CD4-positive, alpha-beta T cell treated with Interleukin-4 for 4 hours (primary cell): ENCODE measurements at regions not wholly inside any gene's neighbourhood (a gene's known extent, or its start where the extent isn't known, plus 50 kb on each side); places are given as distances from the start of the nearest gene placed in this dataset.
"Not testable (repeated sequence)": the region's sequence is repeated elsewhere in the genome, so short reads cannot be mapped to it uniquely, and the experiment has no call there.

ENCODE experiments used
- DNase-seq: peaks from one replicate; pipeline ENCODE4 v3.0.0-alpha.2; 2020

GRCh38 chr3:21898316-21898715, 147.3 kb upstream of the ZNF385D start:
- no peak for DNase-seq

DNA sequence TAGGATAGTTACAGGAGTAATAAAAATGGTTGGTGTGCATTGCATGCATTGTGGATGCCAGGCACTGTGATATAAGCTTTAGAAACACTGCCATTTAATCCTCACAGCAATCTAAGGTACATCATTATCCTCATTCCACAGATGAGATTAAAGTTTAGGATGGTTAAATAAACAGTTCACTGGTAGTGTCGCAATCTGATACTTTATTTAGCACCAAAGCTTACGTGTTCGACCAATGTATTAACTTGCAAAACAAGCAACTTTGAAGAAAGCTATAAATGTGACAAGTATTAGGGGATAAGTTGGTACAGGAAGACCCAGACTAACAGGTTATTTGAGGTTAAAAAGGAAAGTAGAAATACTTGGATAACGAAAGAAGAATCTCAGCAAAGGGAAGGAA, 150.5 kb upstream of the ZNF385D start:
- DNase-seq: no peak

- no peak for DNase-seq
These were observed 151.9 kb upstream of the ZNF385D start for GRCh38 chr3:21902956-21903355.

DNA sequence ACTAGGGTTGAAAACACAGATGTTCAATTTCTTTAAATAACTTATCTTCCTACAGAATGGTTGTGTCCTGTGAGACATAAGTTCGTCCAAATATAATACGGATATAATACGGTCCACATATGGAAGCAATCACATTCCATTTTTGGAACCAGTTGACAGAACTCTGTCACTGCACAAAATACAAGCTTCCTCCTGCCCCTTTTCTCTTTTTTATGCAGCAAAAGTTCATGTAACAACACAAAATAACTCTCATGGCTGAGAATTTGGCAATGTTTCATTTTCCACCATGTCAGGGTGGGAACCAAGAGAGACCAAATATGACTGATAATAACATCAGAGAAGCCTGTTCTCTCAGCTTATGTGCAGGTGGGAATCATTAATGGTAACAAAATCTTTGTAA, 158.1 kb upstream of the ZNF385D start:
- no peak for DNase-seq

DNA sequence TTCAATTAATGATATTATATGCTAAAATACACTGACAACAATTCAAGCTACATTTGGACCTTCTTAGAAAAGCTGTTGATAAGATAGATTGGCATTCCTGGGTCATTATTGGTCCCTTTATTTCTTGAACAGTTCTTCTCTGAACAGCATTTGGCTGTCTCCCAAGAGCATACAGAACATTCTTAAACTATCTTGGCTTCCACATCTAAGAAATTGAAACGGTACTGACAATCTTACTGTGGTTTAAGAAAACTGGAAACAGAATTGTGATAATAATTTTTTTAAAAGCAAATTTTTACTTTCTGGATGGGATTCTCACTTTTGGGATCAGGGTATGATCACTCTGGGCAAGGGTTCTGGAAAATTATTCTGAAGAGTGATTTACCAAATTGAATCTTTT, 161.7 kb upstream of the ZNF385D start:
- no peak for DNase-seq

GRCh38 chr3:21913791-21914190, 162.8 kb upstream of the ZNF385D start:
- no peak for DNase-seq

DNA sequence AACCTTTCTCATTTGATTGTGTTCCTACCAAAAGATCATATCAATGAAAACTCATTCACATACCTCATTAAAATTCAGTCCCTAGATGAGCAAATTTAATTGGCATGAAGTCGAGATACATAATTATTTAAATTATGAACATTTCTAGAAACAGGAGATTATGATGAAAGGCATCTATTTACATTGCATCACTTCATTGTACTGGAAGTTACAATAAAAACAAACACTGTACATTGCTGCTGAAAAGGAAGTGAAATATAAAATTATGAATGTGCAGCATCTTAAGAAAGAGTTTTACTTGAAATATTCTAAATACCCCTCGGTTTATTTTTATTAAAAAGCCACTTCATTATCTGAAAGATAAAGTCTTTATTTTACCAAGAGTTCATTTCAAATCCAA, 163.4 kb upstream of the ZNF385D start:
- DNase-seq: no peak

GRCh38 chr3:21919383-21919782, 168.4 kb upstream of the ZNF385D start:
- DNase-seq: no peak

DNA sequence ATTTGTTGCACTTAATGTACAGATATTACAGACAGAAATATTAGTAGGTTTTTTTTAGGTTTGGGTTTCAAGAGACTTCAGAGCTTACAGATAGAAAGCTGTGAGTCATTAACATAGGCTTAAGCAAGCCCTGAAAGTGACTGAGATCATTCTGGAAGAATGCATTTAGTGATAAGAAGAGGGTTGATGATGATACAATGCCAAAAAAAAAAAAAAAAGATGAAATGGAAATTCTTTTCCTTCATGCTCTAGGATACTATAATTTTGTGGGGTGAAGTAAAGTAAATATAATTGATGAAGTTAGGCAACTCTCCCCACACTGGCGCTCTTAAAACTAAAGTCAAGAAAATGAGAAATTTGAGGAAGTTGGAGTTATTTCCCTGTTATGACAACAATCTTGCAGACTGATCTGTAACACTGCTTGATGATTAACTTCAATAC, 169.4 kb upstream of the ZNF385D start:
- DNase-seq: no peak

DNA sequence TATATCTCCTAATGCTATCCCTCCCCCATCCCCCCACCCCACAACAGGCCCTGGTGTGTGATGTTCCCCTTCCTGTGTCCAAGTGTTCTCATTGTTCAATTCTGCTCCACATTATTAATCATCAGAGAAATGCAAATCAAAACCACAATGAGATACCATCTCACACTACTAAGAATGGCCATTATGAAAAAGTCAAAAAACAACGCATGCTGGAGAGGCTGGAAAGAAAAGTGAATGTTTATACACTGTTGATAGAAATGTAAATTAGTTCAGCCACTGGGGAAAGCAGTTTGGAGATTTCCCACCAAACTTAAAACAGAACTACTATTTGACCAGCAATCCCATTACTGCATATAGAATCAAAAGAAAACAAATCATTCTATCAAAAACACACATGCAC, 172.1 kb upstream of the ZNF385D start:
- not testable (repeated sequence) for DNase-seq

DNA sequence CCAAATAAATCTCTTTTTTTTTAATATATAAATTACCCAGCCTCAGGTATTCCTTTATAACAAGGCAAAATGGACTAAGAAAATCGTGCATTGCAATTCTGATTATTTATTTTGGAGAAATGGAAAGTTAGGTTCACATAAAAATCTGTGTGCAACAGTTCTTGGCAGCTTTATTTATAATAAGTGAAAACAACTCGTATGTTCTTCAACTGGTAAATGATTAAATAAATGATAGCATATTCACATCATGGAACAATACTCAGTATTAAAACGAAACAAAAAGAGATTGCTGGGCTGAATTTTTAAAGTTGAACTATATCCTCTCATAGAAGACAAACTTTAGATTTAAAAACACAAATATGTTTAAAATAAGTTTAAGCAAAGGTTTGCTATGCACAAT, 176.3 kb upstream of the ZNF385D start:
- no peak for DNase-seq

- DNase-seq: no peak
These were observed 183.6 kb upstream of the ZNF385D start for GRCh38 chr3:21934591-21934990.

DNA sequence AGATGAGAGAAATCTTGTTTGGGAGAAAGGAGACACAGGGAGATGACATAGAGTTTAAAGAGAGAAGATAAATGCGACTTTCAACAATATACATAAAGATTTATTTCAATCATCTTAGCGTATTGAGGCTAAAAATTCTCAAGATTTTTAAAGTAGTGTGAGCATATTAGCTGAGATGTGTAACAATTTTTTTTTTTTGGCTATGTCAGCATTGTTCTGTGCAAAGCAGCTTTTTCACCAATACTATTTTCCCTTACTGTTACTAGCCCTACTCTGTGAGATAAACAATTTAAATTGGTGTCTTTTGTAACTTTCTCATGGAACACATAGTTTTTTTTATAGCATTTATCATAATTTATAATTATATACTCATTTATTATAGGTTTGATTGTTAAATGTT, 185.2 kb upstream of the ZNF385D start:
- DNase-seq: no peak

- no peak for DNase-seq
These were observed 187.3 kb upstream of the ZNF385D start for GRCh38 chr3:21938267-21938681.

DNA sequence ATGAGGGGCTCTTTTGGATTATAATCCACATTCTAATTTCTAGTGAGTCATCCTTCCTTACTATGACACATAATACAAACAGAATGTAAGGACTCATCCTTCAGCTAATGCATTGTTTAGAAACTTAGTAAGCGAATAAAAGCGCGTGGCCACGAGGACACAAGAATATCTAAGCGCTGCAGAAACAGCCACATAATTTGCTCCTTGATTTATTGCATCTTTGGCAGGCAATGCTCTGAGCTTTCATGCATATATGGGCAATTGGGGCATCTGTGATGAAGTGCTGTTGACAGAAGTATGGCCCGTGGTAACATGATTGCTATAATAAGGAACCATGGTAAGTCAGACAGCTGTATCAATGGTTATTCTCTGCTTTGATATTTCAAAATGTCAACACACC, 191.3 kb upstream of the ZNF385D start:
- no peak for DNase-seq

GRCh38 chr3:21944251-21944650, 193.2 kb upstream of the ZNF385D start:
- no peak for DNase-seq

DNA sequence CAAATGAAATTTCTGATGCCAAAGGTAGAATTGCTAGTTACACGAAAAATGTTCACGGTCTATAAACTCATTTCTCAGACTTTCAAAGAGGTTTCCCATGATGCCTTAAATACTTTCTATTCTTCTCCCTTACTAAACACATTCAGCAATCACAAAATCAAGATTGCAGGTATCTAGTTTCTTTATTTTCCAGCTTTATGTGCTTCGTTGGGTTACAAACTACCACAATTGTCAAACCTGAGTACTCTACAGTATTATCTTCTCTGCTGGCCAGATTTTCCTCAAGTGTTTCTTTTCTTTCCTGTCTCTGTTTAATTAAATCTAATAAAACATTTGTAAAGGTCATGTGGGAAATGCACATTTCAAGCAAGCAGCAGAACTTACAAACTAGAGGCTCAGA, 201.8 kb upstream of the ZNF385D start:
- no peak for DNase-seq

GRCh38 chr3:21954709-21955108, 203.7 kb upstream of the ZNF385D start:
- DNase-seq: no peak

DNA sequence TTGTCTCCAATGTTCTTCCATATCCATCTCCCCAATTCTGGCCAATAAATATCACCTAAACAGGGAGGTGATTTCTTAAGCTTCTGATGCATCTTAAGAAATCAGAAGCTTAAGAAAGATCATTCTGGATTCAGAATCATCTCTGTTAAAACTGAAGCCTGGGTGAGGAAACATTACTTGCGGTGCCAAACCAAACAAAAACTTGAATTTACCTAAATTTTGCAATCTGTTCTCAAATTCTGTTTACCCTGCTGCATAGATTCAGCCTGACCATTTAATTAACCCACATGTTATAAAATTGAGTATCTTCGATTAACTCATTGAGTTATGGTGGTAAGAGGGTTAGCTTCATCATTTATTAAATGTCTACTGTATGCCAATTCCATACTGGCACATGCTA, 204.4 kb upstream of the ZNF385D start:
- DNase-seq: no peak

- DNase-seq: no peak
These were observed 209.0 kb upstream of the ZNF385D start for GRCh38 chr3:21960033-21960432.

DNA sequence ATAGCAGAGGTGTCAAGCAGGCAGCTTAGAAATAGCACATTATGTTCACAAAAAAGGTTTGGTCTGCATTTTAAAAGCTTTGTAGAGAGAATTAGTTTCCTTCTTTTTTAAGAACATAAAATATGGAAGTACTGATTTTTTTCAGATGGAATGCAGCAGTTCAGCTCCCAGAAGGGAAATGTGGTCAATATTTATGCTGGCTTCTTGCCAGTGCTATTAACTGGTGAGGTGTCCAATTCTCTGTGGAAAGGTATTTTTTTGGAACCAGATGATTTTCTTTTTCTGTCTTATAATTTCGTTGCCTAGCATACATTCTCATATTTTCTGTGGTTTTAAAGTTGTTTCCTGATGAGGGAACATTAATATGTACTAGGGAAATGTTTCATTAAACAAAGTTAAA, 211.4 kb upstream of the ZNF385D start:
- no peak for DNase-seq

GRCh38 chr3:21966457-21966856, 215.4 kb upstream of the ZNF385D start:
- not testable (repeated sequence) for DNase-seq

DNA sequence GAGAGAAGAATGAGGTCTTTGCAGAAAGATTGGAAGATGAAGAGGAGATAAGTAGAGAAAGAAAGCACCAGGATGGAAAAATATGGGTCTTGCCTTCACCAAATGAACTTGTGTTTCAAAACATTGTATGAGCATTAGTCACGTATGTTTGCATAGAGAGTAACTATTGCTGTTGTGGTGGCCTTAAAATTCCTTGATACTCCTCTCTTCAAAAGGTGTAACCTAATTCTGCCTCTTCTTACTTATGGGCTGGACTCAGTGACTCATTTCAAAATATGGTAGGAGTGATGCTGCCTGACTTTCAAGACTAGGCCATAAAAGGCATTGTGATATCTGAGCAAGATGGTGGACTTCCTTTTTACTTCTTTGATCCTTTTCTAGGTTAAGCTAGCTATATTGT, 228.7 kb upstream of the ZNF385D start:
- no peak for DNase-seq

DNA sequence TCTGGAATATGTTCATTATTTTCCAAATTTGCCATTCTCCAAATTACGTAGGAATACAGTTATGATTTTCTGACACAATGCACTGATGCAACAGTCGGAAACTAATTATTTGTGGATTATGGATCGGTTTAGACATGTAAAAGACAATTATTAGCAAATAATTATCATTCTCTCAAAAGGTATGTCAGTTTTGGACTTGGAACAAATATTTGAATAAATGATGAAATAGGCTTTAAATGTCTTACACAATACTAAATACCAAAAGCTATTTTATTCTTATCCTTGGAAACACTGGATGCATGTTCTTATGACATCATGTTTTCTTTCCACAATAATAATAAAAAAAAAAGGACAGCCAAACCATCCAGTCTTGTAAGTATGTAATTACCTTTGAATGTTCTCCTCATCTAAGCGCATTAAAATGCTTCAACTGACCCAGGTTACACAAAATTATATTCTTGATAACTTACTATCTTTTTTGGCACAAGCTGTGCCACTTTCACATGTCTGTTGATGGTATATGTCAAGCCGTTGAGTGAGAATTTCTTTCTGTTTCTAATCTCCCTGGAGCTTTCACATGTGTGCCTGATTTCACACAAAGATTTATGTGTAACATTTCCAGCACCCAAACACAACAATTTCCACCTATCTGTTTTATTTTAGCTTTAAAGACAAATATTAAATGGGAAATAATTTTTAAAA, 238.5 kb upstream of the ZNF385D start:
- DNase-seq: no peak

GRCh38 chr3:21991061-21991460, 240.1 kb upstream of the ZNF385D start:
- no peak for DNase-seq
